ENCODE measurements at regions not wholly inside any gene's neighbourhood (a gene's known extent, or its start where the extent isn't known, plus 50 kb on each side); places are given as distances from the start of the nearest gene placed in this dataset.

DNA sequence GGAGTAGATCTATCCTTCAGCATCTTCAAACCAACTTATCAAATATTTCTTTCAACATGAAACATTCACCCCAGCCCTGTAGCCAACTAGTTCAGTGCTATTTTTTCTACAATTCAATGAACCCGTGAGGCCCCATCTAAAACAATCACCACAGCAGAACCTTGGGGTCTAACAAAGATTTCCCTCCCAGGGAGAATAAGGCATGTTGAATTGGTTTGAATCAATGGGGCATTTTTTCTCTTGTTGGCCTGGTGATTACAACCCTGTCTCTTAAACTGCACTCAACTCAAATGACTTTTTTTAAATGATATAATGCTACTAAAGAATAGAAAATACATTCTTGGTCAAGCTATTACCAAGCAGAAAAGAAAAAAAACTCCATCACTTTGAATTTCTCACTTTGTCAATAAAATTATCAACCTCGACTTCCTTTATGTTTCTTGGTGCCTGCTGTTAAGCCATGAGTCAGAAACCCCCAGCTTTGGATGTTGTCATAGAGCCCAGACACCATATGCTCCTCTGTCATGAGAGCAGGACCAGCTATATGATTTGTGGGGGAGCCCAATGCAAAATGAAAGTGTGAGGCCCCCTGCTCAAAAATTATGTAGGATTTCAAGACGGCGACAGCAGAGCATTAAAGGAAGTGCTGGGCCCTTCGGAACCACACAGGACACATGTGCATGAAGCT is 282.4 kb downstream of the MEIS1 start:
- POLR2A ChIA-PET: no interaction called here
- H3K27me3 Mint-ChIP-seq: peaks cover 0 to 5% (median 0%) of the 10 kb centered on the region in 5 donors

GRCh38 chr2:66717973-66718372 is 283.0 kb downstream of the MEIS1 start:
- no peak overlapping the region for H3K4me3 Mint-ChIP-seq
- H3K27me3 Mint-ChIP-seq: peaks cover 0 to 5% (median 0%) of the 10 kb centered on the region in 5 donors
- no peaks in the 10 kb centered on the region for H3K4me1 Mint-ChIP-seq

More for the DNA sequence above, 282.4 kb downstream of the MEIS1 start:
- H3K9me3 ChIP-seq (ENCODE audit: control insufficient read depth in 2 of 3, low read length in 3 of 3): no peaks in the 10 kb centered on the region
- Mint-ChIP-seq H3K4me1 (no peaks in the 10 kb centered on the region), H3K4me3 (no peak overlapping the region), H3K9me3 (peaks cover 0 to 6% (median 3%) of the 10 kb centered on the region in 11 donors), H3K27ac (no peak overlapping the region), H3K36me3 (peaks cover 0 to 4% (median 0%) of the 10 kb centered on the region in 5 donors)
- no peak overlapping the region for H3K4me3 ChIP-seq (ENCODE audit: low read length)
- no peaks in the 10 kb centered on the region for H3K4me1 ChIP-seq (ENCODE audit: control insufficient read depth in 2 of 2, insufficient read depth in 2 of 2, low read length in 2 of 2)
- H3K36me3 ChIP-seq (ENCODE audit: control insufficient read depth in 2 of 3, insufficient read depth in 3 of 3, low read length in 3 of 3): no peaks in the 10 kb centered on the region
- no peaks in the 10 kb centered on the region for H3K27me3 ChIP-seq (ENCODE audit: control insufficient read depth in 2 of 2, insufficient read depth in 2 of 2, low read length in 2 of 2)
- ATAC-seq (no peak), DNase-seq (no peak)
- H3K27ac ChIP-seq (ENCODE audit: low read depth, low read length): no peak overlapping the region
- CTCF ChIA-PET: no interaction called here
- intact Hi-C loops (cut with micrococcal nuclease): no loop called here

DNA sequence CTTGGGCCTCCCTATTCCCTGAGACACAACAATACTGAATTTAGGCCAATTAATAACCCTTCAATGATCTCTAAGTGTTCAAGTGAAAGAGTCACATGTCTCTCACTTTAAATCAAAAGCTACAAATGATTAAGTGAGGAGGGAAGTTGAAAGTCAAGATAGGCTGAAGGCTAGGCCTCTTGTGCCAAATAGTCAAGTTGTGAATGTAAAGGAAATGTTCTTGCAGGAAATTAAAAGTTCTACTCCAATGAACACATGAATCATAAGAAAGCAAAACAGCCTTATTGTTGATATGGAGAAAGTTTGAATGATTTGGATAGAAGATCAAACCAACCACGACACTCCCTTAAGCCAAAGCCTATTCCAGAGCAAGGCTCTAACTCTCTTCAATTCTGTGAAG is 286.9 kb downstream of the MEIS1 start:
- no peaks in the 10 kb centered on the region for H3K27me3 ChIP-seq (ENCODE audit: control insufficient read depth in 2 of 2, insufficient read depth in 2 of 2, low read length in 2 of 2)
- ChIA-PET POLR2A (no interaction called here), CTCF (no interaction called here)
- no peaks in the 10 kb centered on the region for H3K36me3 ChIP-seq (ENCODE audit: control insufficient read depth in 2 of 3, insufficient read depth in 3 of 3, low read length in 3 of 3)
- ATAC-seq (no peak), DNase-seq (no peak)
- H3K27me3 Mint-ChIP-seq: no peaks in the 10 kb centered on the region
- intact Hi-C loops (cut with micrococcal nuclease): no loop called here
- peaks cover 0 to 8% (median 3%) of the 10 kb centered on the region in 11 donors for H3K9me3 Mint-ChIP-seq
- no peaks in the 10 kb centered on the region for H3K4me1 ChIP-seq (ENCODE audit: control insufficient read depth in 2 of 2, insufficient read depth in 2 of 2, low read length in 2 of 2)
- no peak overlapping the region for H3K27ac ChIP-seq (ENCODE audit: low read depth, low read length)
- H3K27ac Mint-ChIP-seq: no peak overlapping the region
- H3K4me3 ChIP-seq (ENCODE audit: low read length): no peak overlapping the region
- no peaks in the 10 kb centered on the region for H3K4me1 Mint-ChIP-seq
- no peaks in the 10 kb centered on the region for H3K9me3 ChIP-seq (ENCODE audit: control insufficient read depth in 2 of 3, low read length in 3 of 3)
- H3K36me3 Mint-ChIP-seq: peaks cover 0 to 4% (median 0%) of the 10 kb centered on the region in 5 donors
- no peak overlapping the region for H3K4me3 Mint-ChIP-seq

More at GRCh38 chr2:66717973-66718372, 283.0 kb downstream of the MEIS1 start:
- Histone ChIP-seq H3K27me3 (ENCODE audit: control insufficient read depth in 2 of 2, insufficient read depth in 2 of 2, low read length in 2 of 2) (no peaks in the 10 kb centered on the region), H3K36me3 (ENCODE audit: control insufficient read depth in 2 of 3, insufficient read depth in 3 of 3, low read length in 3 of 3) (no peaks in the 10 kb centered on the region), H3K4me1 (ENCODE audit: control insufficient read depth in 2 of 2, insufficient read depth in 2 of 2, low read length in 2 of 2) (no peaks in the 10 kb centered on the region), H3K9me3 (ENCODE audit: control insufficient read depth in 2 of 3, low read length in 3 of 3) (no peaks in the 10 kb centered on the region), H3K4me3 (ENCODE audit: low read length) (no peak overlapping the region), H3K27ac (ENCODE audit: low read depth, low read length) (no peak overlapping the region)
- Mint-ChIP-seq H3K9me3 (peaks cover 0 to 6% (median 3%) of the 10 kb centered on the region in 11 donors), H3K36me3 (peaks cover 0 to 4% (median 0%) of the 10 kb centered on the region in 5 donors), H3K27ac (no peak overlapping the region)
- ATAC-seq: no peak
- DNase-seq: no peak
- POLR2A ChIA-PET: no interaction called here
- CTCF ChIA-PET: no interaction called here
- intact Hi-C loops (cut with micrococcal nuclease): no loop called here

GRCh38 chr2:66724241-66724640 is 289.3 kb downstream of the MEIS1 start:
- no peak overlapping the region for H3K4me3 ChIP-seq (ENCODE audit: low read length)
- DNase-seq (no peak), ATAC-seq (no peak)
- H3K4me1 ChIP-seq (ENCODE audit: control insufficient read depth in 2 of 2, insufficient read depth in 2 of 2, low read length in 2 of 2): no peaks in the 10 kb centered on the region
- no peak overlapping the region for H3K27ac ChIP-seq (ENCODE audit: low read depth, low read length)
- CTCF ChIA-PET: no interaction called here
- Mint-ChIP-seq H3K4me1 (no peaks in the 10 kb centered on the region), H3K27ac (no peak overlapping the region), H3K27me3 (no peaks in the 10 kb centered on the region), H3K4me3 (no peak overlapping the region), H3K9me3 (peaks cover 0 to 5% (median 2%) of the 10 kb centered on the region in 11 donors), H3K36me3 (no peaks in the 10 kb centered on the region)
- POLR2A ChIA-PET: no interaction called here
- no peaks in the 10 kb centered on the region for H3K9me3 ChIP-seq (ENCODE audit: control insufficient read depth in 2 of 3, low read length in 3 of 3)
- H3K27me3 ChIP-seq (ENCODE audit: control insufficient read depth in 2 of 2, insufficient read depth in 2 of 2, low read length in 2 of 2): no peaks in the 10 kb centered on the region
- intact Hi-C loops (cut with micrococcal nuclease): no loop called here
- no peaks in the 10 kb centered on the region for H3K36me3 ChIP-seq (ENCODE audit: control insufficient read depth in 2 of 3, insufficient read depth in 3 of 3, low read length in 3 of 3)

DNA sequence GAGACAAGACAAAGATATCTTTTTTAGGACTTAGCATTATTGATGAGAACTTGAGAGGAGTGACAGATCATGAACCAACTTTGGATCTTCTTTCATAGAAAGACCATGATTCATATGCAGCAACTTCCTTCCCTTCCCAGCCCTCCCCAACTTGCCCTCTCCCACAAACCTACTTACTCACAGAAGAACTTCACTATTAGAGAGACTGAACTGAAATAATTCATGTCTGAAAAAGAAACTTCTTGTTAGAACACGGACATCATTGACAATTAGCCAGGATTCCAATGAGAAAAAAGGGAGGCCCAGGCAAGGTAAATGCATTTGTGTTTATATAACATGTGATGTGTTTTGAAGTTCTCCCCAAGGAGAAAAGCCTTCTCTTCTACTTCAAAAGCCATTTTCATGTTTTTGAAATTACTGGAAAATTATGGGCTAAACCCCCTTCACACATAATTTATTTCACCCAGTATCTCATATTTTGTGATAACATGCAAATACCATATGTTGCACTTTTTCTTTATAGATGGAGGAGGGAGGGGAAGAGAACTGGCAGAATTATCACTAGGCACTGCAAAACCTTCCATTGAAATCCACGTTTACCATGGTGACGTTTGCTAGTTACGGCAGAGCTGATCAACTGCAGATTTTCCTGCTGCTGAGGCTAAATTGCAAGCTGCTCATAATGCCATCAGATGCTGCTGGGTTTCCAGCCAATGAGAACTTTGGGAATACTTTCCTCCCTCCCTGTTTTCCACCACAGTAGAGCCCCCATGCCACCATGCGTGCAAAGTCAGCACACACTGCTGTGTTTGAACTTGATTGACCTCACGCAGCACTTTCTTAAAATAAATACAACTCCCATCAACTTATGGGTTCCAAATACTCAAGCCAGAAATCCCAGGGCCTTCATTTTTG is 294.7 kb downstream of the MEIS1 start:
- Mint-ChIP-seq H3K36me3 (no peaks in the 10 kb centered on the region), H3K27me3 (no peaks in the 10 kb centered on the region), H3K9me3 (peaks cover 0 to 6% (median 0%) of the 10 kb centered on the region in 11 donors), H3K4me3 (no peak overlapping the region), H3K27ac (no peak overlapping the region), H3K4me1 (no peaks in the 10 kb centered on the region)
- ATAC-seq (no peak), DNase-seq (no peak)
- H3K4me3 ChIP-seq (ENCODE audit: low read length): no peak overlapping the region
- ChIA-PET CTCF (no interaction called here), POLR2A (no interaction called here)
- H3K4me1 ChIP-seq (ENCODE audit: control insufficient read depth in 2 of 2, insufficient read depth in 2 of 2, low read length in 2 of 2): no peaks in the 10 kb centered on the region
- intact Hi-C loops (cut with micrococcal nuclease): no loop called here
- no peaks in the 10 kb centered on the region for H3K27me3 ChIP-seq (ENCODE audit: control insufficient read depth in 2 of 2, insufficient read depth in 2 of 2, low read length in 2 of 2)
- no peaks in the 10 kb centered on the region for H3K9me3 ChIP-seq (ENCODE audit: control insufficient read depth in 2 of 3, low read length in 3 of 3)
- no peak overlapping the region for H3K27ac ChIP-seq (ENCODE audit: low read depth, low read length)
- no peaks in the 10 kb centered on the region for H3K36me3 ChIP-seq (ENCODE audit: control insufficient read depth in 2 of 3, insufficient read depth in 3 of 3, low read length in 3 of 3)

DNA sequence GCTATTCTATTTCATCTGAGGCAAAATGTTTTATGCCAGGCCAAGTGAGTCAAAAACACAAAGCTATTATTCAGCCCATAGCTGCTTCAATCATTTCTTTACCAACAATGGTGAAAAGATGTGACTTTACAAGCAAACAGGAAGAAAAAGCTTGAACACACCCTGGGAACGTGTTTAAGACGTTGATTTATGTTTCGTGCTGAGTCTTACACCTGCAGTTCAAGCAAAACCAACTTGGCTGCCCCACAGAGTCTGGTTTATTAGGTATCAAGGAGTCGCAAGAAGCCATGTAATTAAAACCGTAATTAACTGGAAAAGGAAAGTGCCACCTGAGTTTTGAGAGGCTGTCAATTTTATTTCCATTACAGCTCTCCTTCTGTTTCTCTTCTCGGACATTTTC is 295.5 kb downstream of the MEIS1 start:
- H3K36me3 ChIP-seq (ENCODE audit: control insufficient read depth in 2 of 3, insufficient read depth in 3 of 3, low read length in 3 of 3): no peaks in the 10 kb centered on the region
- H3K4me1 ChIP-seq (ENCODE audit: control insufficient read depth in 2 of 2, insufficient read depth in 2 of 2, low read length in 2 of 2): no peaks in the 10 kb centered on the region
- no peaks in the 10 kb centered on the region for H3K27me3 ChIP-seq (ENCODE audit: control insufficient read depth in 2 of 2, insufficient read depth in 2 of 2, low read length in 2 of 2)
- Mint-ChIP-seq H3K36me3 (no peaks in the 10 kb centered on the region), H3K4me3 (no peak overlapping the region), H3K4me1 (no peaks in the 10 kb centered on the region), H3K9me3 (peaks cover 0 to 6% (median 0%) of the 10 kb centered on the region in 11 donors), H3K27me3 (no peaks in the 10 kb centered on the region), H3K27ac (no peak overlapping the region)
- intact Hi-C loops (cut with micrococcal nuclease): no loop called here
- ChIA-PET POLR2A (no interaction called here), CTCF (no interaction called here)
- no peak for ATAC-seq
- no peak overlapping the region for H3K4me3 ChIP-seq (ENCODE audit: low read length)
- no peak for DNase-seq
- H3K9me3 ChIP-seq (ENCODE audit: control insufficient read depth in 2 of 3, low read length in 3 of 3): no peaks in the 10 kb centered on the region
- no peak overlapping the region for H3K27ac ChIP-seq (ENCODE audit: low read depth, low read length)
